RWPE1 (cell line): ENCODE measurements at regions not wholly inside any gene's neighbourhood (a gene's known extent, or its start where the extent isn't known, plus 50 kb on each side); places are given as distances from the start of the nearest gene placed in this dataset.

Source experiments
- CTCF ChIA-PET: fragments of 350-600 bp; sonication (Branson Sonifier 250); formaldehyde crosslinking; extraction: SDS; loops from one replicate; lab custom pipeline; 2021; lab: Yijun Ruan, JAX
- POLR2A ChIA-PET: fragments of 400-600 bp; formaldehyde crosslinking; extraction: SDS; loops from one replicate; lab custom pipeline; 2020; ENCODE audit warnings: antibody characterized with exemption; ENCODE audit not compliant: low non-redundant PET; lab: Yijun Ruan, JAX
- DNase-seq: peaks from one replicate; pipeline ENCODE4 v3.0.0; 2012; ENCODE audit warnings: low spot score
- H3K27ac ChIP-seq: fragments of 450-650 bp; 2 replicates; pipeline ENCODE4 v1.5.1; 2017
- CTCF ChIP-seq: fragments of 450-650 bp; conservative IDR thresholded peaks from 2 replicates; pipeline ENCODE4 v1.5.1; 2017; ENCODE audit warnings: low read depth, mild to moderate bottlenecking

GRCh38 chr4:180953572-180953971 lies 1289.6 kb upstream of the TENM3 start:
- no peak for DNase-seq
- no peak overlapping the region for H3K27ac ChIP-seq
- CTCF ChIA-PET, result no interaction called here
- no peak for TF ChIP-seq CTCF
- POLR2A ChIA-PET, result no interaction called here

- TF ChIP-seq CTCF, result no peak
- CTCF ChIA-PET, result no interaction called here
- POLR2A ChIA-PET, result no interaction called here
- no peak for DNase-seq
- no peak overlapping the region for H3K27ac ChIP-seq
Measured at GRCh38 chr4:180960743-180961401, 1282.3 kb upstream of the TENM3 start.

GRCh38 chr4:180962268-180962667 lies 1280.9 kb upstream of the TENM3 start:
- DNase-seq, result no peak
- POLR2A ChIA-PET, result no interaction called here
- TF ChIP-seq CTCF, result no peak
- no peak overlapping the region for H3K27ac ChIP-seq
- CTCF ChIA-PET, result interaction anchor here (0.6 kb wide), 2 partner anchors 14 to 341 kb away, joined by 3 read pairs; no protein-coding TSS in a partner anchor

- no peak for TF ChIP-seq CTCF
- no peak overlapping the region for H3K27ac ChIP-seq
- POLR2A ChIA-PET, result no interaction called here
- CTCF ChIA-PET, result no interaction called here
- DNase-seq, result no peak
Measured at GRCh38 chr4:180966312-180966711, 1276.9 kb upstream of the TENM3 start.

- H3K27ac ChIP-seq, result no peak overlapping the region
- TF ChIP-seq CTCF, result no peak
- no peak for DNase-seq
- POLR2A ChIA-PET, result no interaction called here
- CTCF ChIA-PET, result interaction anchor here (0.7 kb wide), 1 partner anchor 27 kb away, joined by 7 read pairs; no protein-coding TSS in a partner anchor
Measured at GRCh38 chr4:180967936-180968335, 1275.3 kb upstream of the TENM3 start.

GRCh38 chr4:180973894-180974293 lies 1269.3 kb upstream of the TENM3 start:
- no peak for TF ChIP-seq CTCF
- POLR2A ChIA-PET, result no interaction called here
- no peak overlapping the region for H3K27ac ChIP-seq
- no peak for DNase-seq
- CTCF ChIA-PET, result no interaction called here
